Gastroesophageal sphincter (tissue), 3 donors: ENCODE measurements at regions not wholly inside any gene's neighbourhood (a gene's known extent, or its start where the extent isn't known, plus 50 kb on each side); places are given as distances from the start of the nearest gene placed in this dataset.

ENCODE experiments used
- EP300 ChIP-seq: sonication (generic); formaldehyde crosslinking; IDR thresholded peaks from one replicate; pipeline ENCODE4 v1.6.1; 2017; ENCODE audit warnings: antibody characterized with exemption, mild to moderate bottlenecking
- POLR2A ChIP-seq, 2 donors: fragments of 450-650 bp; IDR thresholded peaks; one replicate each; pipeline ENCODE4 v1.6.1; 2017; ENCODE audit warnings: antibody characterized with exemption in 2 of 2, mild to moderate bottlenecking in 2 of 2, moderate library complexity in 1 of 2
- POLR2AphosphoS5 ChIP-seq: sonication (generic); formaldehyde crosslinking; IDR thresholded peaks from one replicate; pipeline ENCODE4 v1.6.1; 2017; ENCODE audit warnings: antibody characterized with exemption
- TF ChIP-seq, protein P1 (sequence below), 4 experiments: fragments of 200-600 bp in 2 of 4; fragments of 450-650 bp in 2 of 4; sonication (generic) in 1 of 4; IDR thresholded peaks; one replicate each; pipeline ENCODE4 v1.5.1; 2017 to 2019; ENCODE audit warnings: antibody characterized with exemption in 4 of 4, mild to moderate bottlenecking in 2 of 4, moderate library complexity in 2 of 4

DNA sequence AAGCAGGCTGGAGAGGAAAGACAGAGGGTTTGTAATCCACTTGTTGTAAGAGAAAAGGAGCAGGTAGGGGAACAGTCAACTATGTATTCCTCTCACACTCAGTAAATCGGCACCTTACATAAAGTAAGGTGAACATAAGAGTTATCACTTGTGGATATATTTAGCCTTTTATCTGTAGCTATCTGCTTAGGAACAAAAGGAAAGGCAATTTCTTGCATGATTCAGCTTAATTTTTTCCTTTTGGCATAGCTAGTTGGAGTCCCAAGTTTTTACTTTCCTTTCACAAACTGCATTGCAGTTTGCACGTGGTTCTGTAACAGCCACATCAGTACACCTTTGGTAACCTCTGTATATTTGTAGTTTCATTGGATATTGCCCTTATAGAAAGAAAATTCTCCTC, 250.9 kb upstream of the PIK3R1 start:
- TF ChIP-seq, protein P1, sequence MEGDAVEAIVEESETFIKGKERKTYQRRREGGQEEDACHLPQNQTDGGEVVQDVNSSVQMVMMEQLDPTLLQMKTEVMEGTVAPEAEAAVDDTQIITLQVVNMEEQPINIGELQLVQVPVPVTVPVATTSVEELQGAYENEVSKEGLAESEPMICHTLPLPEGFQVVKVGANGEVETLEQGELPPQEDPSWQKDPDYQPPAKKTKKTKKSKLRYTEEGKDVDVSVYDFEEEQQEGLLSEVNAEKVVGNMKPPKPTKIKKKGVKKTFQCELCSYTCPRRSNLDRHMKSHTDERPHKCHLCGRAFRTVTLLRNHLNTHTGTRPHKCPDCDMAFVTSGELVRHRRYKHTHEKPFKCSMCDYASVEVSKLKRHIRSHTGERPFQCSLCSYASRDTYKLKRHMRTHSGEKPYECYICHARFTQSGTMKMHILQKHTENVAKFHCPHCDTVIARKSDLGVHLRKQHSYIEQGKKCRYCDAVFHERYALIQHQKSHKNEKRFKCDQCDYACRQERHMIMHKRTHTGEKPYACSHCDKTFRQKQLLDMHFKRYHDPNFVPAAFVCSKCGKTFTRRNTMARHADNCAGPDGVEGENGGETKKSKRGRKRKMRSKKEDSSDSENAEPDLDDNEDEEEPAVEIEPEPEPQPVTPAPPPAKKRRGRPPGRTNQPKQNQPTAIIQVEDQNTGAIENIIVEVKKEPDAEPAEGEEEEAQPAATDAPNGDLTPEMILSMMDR (IDR thresholded peaks at IDR 0.05): no peak
- no peak for TF ChIP-seq POLR2A (IDR thresholded peaks at IDR 0.05)
- TF ChIP-seq EP300: no peak
- TF ChIP-seq POLR2AphosphoS5: no peak
